IPS-NIHi7 (cell line): ENCODE measurements at regions not wholly inside any gene's neighbourhood (a gene's known extent, or its start where the extent isn't known, plus 50 kb on each side); places are given as distances from the start of the nearest gene placed in this dataset.
"Not testable (repeated sequence)": the region's sequence is repeated elsewhere in the genome, so short reads cannot be mapped to it uniquely, and the experiment has no call there.

Source experiments
- DNase-seq: peaks from one replicate; pipeline ENCODE4 v3.0.0; 2012; ENCODE audit warnings: mixed read lengths; ENCODE audit errors: extremely low spot score

DNA sequence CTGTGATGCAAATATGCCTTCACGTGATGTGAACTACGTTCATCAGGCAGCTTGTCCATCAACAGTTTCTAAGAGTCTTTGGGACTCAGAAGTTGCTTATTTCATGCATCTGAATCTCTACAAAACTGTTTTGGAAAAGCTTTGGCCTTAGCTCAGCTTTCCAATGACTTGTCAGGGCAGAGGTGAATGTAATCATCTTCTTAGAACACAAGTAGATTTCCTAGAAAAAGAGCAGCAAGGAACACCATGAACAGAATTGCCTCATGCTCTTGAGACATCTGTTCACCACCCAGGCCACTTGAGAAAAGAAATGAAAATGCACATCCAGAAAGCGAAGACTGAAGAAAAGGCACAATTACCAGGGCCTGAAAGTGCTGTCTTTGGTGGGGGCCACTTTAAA is 105.8 kb upstream of the PDHA1 start:
- no peak for DNase-seq

- no peak for DNase-seq
Measured at GRCh38 chrX:19243431-19243830, 100.3 kb upstream of the PDHA1 start.

GRCh38 chrX:19244921-19245320 is 98.8 kb upstream of the PDHA1 start:
- not testable (repeated sequence) for DNase-seq

DNA sequence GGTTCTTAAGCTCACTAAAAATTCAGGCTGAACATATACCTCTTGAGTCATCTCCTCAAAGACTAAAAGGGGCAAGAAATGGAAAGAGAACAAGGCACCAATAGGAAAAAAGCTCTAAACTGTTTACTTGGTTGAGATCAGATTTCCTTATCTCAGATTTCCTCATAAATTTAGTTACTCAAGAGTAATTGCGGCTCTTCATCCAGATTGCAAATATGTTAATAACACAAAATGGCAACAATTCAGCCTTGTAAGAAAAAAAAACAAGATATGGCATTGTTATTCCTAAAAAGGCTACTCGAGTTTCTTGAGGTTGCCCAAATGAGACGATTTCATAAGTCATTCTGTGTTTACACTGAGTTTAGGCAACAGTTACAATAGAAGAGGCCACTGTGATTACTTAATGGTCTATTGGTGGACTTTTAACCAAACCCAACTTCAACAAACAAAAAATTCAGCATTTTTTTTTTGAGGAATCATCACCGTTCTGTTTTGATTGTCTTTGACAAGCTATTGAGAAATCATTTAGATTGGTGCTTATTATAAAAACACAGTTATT is 97.9 kb upstream of the PDHA1 start:
- DNase-seq, result no peak

DNA sequence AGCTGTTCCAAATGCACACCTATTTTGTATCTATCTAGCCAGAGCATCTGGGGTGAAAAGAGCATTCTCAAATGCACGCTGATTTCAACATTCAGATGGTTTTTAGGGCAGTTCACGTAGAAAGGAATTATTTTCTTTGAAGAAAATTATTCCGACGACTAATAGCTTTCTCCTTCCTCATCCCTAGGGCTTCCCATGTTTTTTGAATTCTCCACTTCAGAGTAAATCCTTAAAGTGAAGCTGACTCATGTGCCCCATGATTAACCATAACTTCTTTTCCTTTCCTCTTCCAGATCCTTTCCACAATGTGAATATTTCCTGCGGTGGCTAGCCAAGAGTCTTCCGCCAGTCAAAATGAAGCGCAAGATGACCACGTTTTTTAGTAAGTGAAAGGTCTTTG is 86.7 kb upstream of the PDHA1 start:
- DNase-seq, result no peak

GRCh38 chrX:19261026-19261425 is 82.7 kb upstream of the PDHA1 start:
- peak; percentile 38 for DNase-seq

DNA sequence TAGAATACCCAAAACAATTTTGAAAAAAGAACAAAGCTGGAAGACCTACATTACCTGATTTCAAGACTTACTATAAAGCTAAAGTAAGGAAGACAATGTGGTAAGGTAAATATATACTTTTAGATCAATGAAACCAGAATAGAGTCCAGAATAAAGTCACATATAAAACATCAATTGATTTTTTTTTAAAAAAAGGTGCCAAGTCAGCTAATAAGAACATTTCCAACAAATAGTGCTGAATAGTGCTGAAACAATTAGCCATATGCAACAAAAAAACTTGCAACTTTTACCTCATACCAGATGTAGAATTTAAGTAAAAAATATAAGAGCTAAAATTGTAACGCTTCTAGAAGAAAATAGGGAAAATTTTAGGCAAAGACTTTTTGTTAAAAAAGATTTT is 73.0 kb upstream of the PDHA1 start:
- no peak for DNase-seq

- no peak for DNase-seq
Measured at GRCh38 chrX:19272452-19272851, 71.3 kb upstream of the PDHA1 start.

DNA sequence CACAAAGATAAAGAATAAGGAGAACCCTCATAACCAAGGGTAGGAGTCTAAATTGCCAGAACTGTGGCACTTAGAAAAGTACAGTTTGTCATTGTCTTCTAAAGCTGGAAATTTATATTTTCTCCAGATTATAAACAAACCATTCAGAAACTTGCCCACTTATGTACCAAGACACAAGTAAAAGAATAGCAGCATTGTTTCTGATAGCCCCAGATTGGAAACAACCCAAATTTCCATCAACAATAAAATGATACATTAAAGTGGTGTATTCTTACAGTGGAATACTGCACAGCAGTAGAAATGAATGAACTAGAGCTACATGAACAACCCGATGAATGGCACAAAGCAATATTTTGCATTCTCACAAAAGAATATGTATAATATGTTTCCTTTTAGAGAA is 63.1 kb upstream of the PDHA1 start:
- no peak for DNase-seq

DNA sequence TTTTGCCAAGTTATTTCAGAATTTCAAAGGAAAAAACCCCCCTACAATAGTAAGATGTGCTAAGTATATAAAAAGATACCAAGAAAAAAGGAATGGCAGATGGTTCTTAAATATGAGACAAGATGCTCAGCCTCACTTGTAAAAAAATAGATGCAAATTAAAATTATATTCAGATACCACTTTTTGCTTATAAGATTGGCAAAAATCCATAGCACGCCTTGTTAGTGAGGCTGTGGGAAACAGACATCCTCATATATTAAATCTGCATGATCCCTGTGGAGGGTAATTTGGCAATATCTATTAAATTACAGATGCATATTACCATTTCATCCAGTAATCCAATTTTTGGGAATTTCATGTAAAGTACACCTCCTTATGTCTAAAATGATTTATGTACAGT is 62.5 kb upstream of the PDHA1 start:
- no peak for DNase-seq

DNA sequence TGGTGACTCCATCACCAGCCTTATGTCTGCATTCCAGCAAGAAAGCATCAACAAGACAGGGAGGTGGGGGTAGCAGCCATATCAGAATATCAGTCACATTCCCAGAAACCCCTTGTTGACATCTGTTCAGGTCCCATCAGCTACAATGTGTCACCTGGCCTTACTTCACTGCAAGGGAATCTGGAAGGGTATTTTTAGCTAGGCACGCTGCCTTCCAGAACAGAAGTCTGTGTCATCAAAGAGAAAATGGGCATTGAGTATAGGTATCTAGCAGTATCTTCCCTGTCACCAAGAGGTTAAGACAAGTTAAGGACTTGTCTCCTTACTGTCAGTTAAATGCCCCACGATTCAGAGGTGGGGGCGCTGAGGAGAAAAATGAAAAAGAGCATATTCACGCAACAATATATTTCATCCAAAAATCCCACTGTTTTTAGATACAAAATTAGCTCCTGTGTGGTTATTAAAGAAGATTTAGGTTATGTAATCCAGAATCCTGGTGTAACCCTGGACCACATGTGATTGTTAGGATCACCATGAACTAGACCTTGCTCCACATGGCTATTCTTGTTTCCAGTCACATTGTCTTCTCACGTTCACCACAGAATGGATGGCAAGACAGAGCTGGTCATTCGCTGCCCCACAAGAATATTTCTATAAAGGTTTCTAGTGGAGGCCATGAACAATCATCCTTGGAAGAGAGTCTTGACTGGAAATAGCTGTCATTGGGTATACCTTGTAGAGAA is 60.0 kb upstream of the PDHA1 start:
- no peak for DNase-seq

- no peak for DNase-seq
Measured at GRCh38 chrX:19285857-19286256, 57.9 kb upstream of the PDHA1 start.

- DNase-seq, result peak; percentile 79
Measured at GRCh38 chrX:19291086-19291485, 52.6 kb upstream of the PDHA1 start.

GRCh38 chrX:19293606-19294325 is 50.0 kb upstream of the PDHA1 start:
- no peak for DNase-seq
